SK-N-SH (cell line): ENCODE measurements at regions not wholly inside any gene's neighbourhood (a gene's known extent, or its start where the extent isn't known, plus 50 kb on each side); places are given as distances from the start of the nearest gene placed in this dataset.

Experiments
- TAF1 ChIP-seq: IDR thresholded peaks from 2 replicates; pipeline ENCODE4 v1.6.1; 2012; ENCODE audit warnings: low read depth, mild to moderate bottlenecking, low read length, moderate library complexity, borderline replicate concordance
- TF ChIP-seq, protein P1 (sequence below): fragments of 200-600 bp; sonication (generic); IDR thresholded peaks from 2 replicates; pipeline ENCODE4 v1.6.1; 2017; ENCODE audit warnings: antibody characterized with exemption, mild to moderate bottlenecking, moderate library complexity

- TF ChIP-seq, protein P1, sequence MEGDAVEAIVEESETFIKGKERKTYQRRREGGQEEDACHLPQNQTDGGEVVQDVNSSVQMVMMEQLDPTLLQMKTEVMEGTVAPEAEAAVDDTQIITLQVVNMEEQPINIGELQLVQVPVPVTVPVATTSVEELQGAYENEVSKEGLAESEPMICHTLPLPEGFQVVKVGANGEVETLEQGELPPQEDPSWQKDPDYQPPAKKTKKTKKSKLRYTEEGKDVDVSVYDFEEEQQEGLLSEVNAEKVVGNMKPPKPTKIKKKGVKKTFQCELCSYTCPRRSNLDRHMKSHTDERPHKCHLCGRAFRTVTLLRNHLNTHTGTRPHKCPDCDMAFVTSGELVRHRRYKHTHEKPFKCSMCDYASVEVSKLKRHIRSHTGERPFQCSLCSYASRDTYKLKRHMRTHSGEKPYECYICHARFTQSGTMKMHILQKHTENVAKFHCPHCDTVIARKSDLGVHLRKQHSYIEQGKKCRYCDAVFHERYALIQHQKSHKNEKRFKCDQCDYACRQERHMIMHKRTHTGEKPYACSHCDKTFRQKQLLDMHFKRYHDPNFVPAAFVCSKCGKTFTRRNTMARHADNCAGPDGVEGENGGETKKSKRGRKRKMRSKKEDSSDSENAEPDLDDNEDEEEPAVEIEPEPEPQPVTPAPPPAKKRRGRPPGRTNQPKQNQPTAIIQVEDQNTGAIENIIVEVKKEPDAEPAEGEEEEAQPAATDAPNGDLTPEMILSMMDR, result no peak
- TF ChIP-seq TAF1, result no peak
Measured at GRCh38 chr5:60248901-60249300, 355.4 kb upstream of the PDE4D start.
